Esophagus muscularis mucosa (tissue), 3 donors: ENCODE measurements at regions not wholly inside any gene's neighbourhood (a gene's known extent, or its start where the extent isn't known, plus 50 kb on each side); places are given as distances from the start of the nearest gene placed in this dataset.
"Not testable (repeated sequence)": the region's sequence is repeated elsewhere in the genome, so short reads cannot be mapped to it uniquely, and the experiment has no call there.

Experiments
- CTCF ChIP-seq, 3 experiments: fragments of 200-600 bp in 2 of 3; fragments of 450-650 bp in 1 of 3; sonication (generic) in 2 of 3; IDR thresholded peaks; one replicate each; pipeline ENCODE4 v1.5.1; 2017 to 2019; ENCODE audit warnings: antibody characterized with exemption in 3 of 3, mild to moderate bottlenecking in 2 of 3, moderate library complexity in 1 of 3
- EP300 ChIP-seq: sonication (generic); formaldehyde crosslinking; IDR thresholded peaks from one replicate; pipeline ENCODE4 v1.6.1; 2017; ENCODE audit warnings: antibody characterized with exemption

- not testable (repeated sequence) for TF ChIP-seq CTCF (IDR thresholded peaks at IDR 0.05); EP300
These were observed 116.3 kb upstream of the NBPF8 start for GRCh38 chr1:120298487-120298886.
